Lung (tissue), 11 donors: ENCODE measurements at regions not wholly inside any gene's neighbourhood (a gene's known extent, or its start where the extent isn't known, plus 50 kb on each side); places are given as distances from the start of the nearest gene placed in this dataset.

Experiments
- ATAC-seq: fragments of 200-7000 bp; cut with Tn5 transposase; one replicate; pipeline ENCODE4 v1.9.1; 2020; ENCODE audit warnings: moderate number of reproducible peaks; ENCODE audit not compliant: insufficient read depth, low FRiP score
- DNase-seq, 3 donors: peaks; one replicate each; pipeline ENCODE4 v3.0.0-alpha.2; 2013 to 2017
- H3K27ac ChIP-seq, 2 donors: one replicate each; pipeline ENCODE4 v1.5.1; 2013; ENCODE audit warnings: mild to moderate bottlenecking in 2 of 2, moderate library complexity in 2 of 2, control low read depth in 1 of 2, inconsistent platforms in 1 of 2, low read depth in 1 of 2, low read length in 1 of 2
- H3K27me3 ChIP-seq, 3 donors: one replicate each; pipeline ENCODE4 v1.5.1; 2013; ENCODE audit warnings: low read length in 2 of 3; ENCODE audit not compliant: control insufficient read depth in 3 of 3, insufficient read depth in 3 of 3
- H3K36me3 ChIP-seq, 4 donors: one replicate each; pipeline ENCODE4 v1.5.1; 2013; ENCODE audit warnings: low read length in 4 of 4, mild to moderate bottlenecking in 1 of 4, moderate library complexity in 1 of 4; ENCODE audit not compliant: control insufficient read depth in 4 of 4, insufficient read depth in 4 of 4
- H3K4me1 ChIP-seq, 5 donors: one replicate each; pipeline ENCODE4 v1.5.1; 2013; ENCODE audit warnings: low read length in 5 of 5, mild to moderate bottlenecking in 2 of 5, moderate library complexity in 1 of 5; ENCODE audit not compliant: control insufficient read depth in 5 of 5, insufficient read depth in 5 of 5
- H3K4me3 ChIP-seq: one replicate; pipeline ENCODE4 v1.5.1; 2013; ENCODE audit warnings: mild to moderate bottlenecking, control low read depth, moderate library complexity
- H3K9ac ChIP-seq, 2 donors: one replicate each; pipeline ENCODE4 v1.5.1; 2013; ENCODE audit warnings: low read length in 2 of 2, control low read depth in 1 of 2; ENCODE audit not compliant: insufficient read depth in 1 of 2
- H3K9me3 ChIP-seq, 4 donors: one replicate each; pipeline ENCODE4 v1.5.1; 2013; ENCODE audit warnings: low read length in 3 of 4, mild to moderate bottlenecking in 1 of 4, moderate library complexity in 1 of 4; ENCODE audit not compliant: control insufficient read depth in 4 of 4, insufficient read depth in 3 of 4
- WGBS, 2 donors: extraction: QIAGEN DNeasy Blood & Tissue Kit; methylation state at CpG; one replicate each; pipeline ENCODE4 v1.1.7; 2013; 5-methylcytosine and 5-hydroxymethylcytosine counted together
- TF ChIP-seq, protein P1 (sequence below): IDR thresholded peaks from 2 replicates; pipeline ENCODE4 v1.5.1; 2012; ENCODE audit warnings: mild to moderate bottlenecking; ENCODE audit errors: control extremely low read depth, extremely low read depth
- donor health status: control.
- donor health status: control.
- donor health status: Bipolar disorder and iron deficiency.
- donor health status: healthy.
- donor health status: DM: yes; HTN: yes; CAD: no.

DNA sequence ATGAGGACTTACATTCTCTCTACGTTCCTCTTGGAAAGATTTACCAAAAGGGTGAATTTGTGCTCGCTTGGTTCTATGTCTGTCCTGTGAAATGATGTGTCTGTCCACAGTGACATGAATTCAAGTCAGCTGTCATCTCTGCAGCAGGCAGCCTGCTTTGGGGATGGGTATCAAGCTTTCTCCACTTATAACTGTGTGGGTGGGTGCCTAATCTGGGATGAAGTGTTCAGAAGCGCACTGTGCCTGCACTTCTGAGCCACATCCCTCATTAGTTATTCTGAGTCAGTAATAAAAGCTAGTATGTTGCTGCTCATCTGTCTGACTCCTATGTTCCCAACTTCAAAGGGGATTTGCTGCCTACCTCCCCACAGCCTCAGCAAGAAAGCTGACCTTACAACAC lies 86.1 kb upstream of the TUBA3C start:
- H3K36me3 ChIP-seq: no peaks in the 10 kb centered on the region
- no peak for ATAC-seq
- no peak overlapping the region for H3K27ac ChIP-seq
- H3K4me1 ChIP-seq: peaks cover 0 to 2% (median 0%) of the 10 kb centered on the region in 5 donors
- H3K9ac ChIP-seq: no peak overlapping the region
- no peak for DNase-seq
- H3K27me3 ChIP-seq: no peaks in the 10 kb centered on the region
- 82 to 89% methylated on average over 3 of the region's 3 CpGs for WGBS, 2 donors
- no peak overlapping the region for H3K4me3 ChIP-seq
- TF ChIP-seq, protein P1, sequence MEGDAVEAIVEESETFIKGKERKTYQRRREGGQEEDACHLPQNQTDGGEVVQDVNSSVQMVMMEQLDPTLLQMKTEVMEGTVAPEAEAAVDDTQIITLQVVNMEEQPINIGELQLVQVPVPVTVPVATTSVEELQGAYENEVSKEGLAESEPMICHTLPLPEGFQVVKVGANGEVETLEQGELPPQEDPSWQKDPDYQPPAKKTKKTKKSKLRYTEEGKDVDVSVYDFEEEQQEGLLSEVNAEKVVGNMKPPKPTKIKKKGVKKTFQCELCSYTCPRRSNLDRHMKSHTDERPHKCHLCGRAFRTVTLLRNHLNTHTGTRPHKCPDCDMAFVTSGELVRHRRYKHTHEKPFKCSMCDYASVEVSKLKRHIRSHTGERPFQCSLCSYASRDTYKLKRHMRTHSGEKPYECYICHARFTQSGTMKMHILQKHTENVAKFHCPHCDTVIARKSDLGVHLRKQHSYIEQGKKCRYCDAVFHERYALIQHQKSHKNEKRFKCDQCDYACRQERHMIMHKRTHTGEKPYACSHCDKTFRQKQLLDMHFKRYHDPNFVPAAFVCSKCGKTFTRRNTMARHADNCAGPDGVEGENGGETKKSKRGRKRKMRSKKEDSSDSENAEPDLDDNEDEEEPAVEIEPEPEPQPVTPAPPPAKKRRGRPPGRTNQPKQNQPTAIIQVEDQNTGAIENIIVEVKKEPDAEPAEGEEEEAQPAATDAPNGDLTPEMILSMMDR: no peak
- H3K9me3 ChIP-seq: peaks cover 0 to 8% (median 1%) of the 10 kb centered on the region in 4 donors

DNA sequence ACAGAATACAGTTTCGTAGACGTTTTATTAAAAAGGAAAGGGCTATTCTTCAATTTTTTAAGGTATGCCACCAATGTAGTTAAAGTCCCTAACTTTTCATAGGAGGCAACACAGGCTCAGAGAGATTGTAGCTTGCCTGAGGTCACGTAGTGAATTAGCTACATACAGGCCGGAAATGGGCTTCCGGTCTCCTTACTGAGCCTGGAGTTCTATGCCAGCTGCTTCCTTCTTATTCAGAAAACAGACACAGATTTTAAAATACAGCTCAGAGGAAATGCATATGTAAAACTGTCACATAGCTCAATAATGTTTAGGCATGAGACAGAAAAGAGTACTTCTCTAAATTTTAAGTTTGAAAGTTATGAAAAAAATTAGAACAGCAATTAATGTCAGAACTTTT lies 85.4 kb upstream of the TUBA3C start:
- WGBS, 2 donors: 74 to 78% methylated on average over 5 of the region's 5 CpGs
- peaks cover 0 to 8% (median 1%) of the 10 kb centered on the region in 4 donors for H3K9me3 ChIP-seq

GRCh38 chr13:19264711-19265110 lies 83.1 kb upstream of the TUBA3C start:
- Histone ChIP-seq H3K27ac (no peak overlapping the region), H3K4me3 (no peak overlapping the region), H3K9me3 (peaks cover 0 to 2% (median 0%) of the 10 kb centered on the region in 4 donors), H3K4me1 (peaks cover 0 to 2% (median 0%) of the 10 kb centered on the region in 5 donors), H3K27me3 (no peaks in the 10 kb centered on the region), H3K9ac (no peak overlapping the region), H3K36me3 (no peaks in the 10 kb centered on the region)
- 53 to 60% methylated on average over 1 of the region's 1 CpG for WGBS, 2 donors
- ATAC-seq (no peak), DNase-seq (no peak)
- TF ChIP-seq, protein P1: no peak

More for the DNA sequence above, 85.4 kb upstream of the TUBA3C start:
- Histone ChIP-seq H3K36me3 (no peaks in the 10 kb centered on the region), H3K4me1 (peaks cover 0 to 2% (median 0%) of the 10 kb centered on the region in 5 donors), H3K27me3 (no peaks in the 10 kb centered on the region), H3K4me3 (no peak overlapping the region), H3K9ac (no peak overlapping the region), H3K27ac (no peak overlapping the region)
- TF ChIP-seq, protein P1: no peak
- DNase-seq: no peak
- no peak for ATAC-seq

DNA sequence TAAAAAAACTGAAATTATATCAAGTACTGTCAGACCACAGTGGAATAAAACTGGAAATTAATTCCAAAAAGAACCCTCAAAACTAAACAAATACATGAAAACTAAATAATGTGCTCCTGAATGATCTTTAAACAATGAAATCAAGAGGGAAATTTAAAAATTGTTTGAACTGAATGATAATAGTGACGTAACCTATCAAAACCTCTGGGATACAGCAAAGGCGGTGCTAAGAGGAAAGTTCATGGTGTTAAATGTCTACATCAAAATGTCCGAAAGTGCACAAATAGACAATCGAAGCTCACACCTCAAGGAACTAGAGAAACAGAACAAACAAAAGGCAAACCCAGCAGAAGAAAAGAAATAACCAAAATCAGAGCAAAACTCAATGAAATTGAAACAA lies 70.8 kb upstream of the TUBA3C start:
- Histone ChIP-seq H3K27me3 (no peaks in the 10 kb centered on the region), H3K36me3 (no peaks in the 10 kb centered on the region), H3K4me1 (no peaks in the 10 kb centered on the region), H3K4me3 (no peak overlapping the region), H3K9me3 (peaks cover 0 to 8% (median 6%) of the 10 kb centered on the region in 4 donors), H3K27ac (no peak overlapping the region), H3K9ac (no peak overlapping the region)
- DNase-seq: no peak
- TF ChIP-seq, protein P1: no peak
- WGBS, 2 donors: 80 to 81% methylated on average over 4 of the region's 4 CpGs
- no peak for ATAC-seq
